HG02571 (cell line): ENCODE measurements at regions not wholly inside any gene's neighbourhood (a gene's known extent, or its start where the extent isn't known, plus 50 kb on each side); places are given as distances from the start of the nearest gene placed in this dataset.
"Not testable (repeated sequence)": the region's sequence is repeated elsewhere in the genome, so short reads cannot be mapped to it uniquely, and the experiment has no call there.

Experiments
- ATAC-seq: cut with Tn5 transposase; IDR thresholded peaks from one replicate; pipeline ENCODE4 v1.9.1; 2021; ENCODE audit warnings: mild to moderate bottlenecking, moderate library complexity; ENCODE audit not compliant: unreplicated experiment

DNA sequence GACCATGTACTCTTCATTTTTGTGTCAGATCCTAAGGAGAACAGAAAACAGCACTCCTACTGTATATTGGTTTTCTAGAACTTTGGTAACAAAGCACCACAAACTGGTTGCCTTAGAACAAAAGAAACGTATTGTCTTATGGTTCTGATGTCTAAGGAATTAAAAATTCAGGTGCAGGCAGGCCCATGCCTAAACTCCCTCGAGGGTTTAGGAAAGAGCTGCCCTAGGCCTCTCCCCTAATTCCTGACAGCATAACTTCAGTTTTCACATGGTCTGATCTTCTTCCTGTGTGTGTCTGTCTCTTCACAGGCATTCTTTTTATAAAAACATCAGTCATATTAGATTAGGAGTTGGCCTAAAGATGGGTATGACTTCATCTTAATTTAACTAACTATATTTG, 1093.6 kb downstream of the TECRL start:
- no peak for ATAC-seq

- ATAC-seq, result no peak
Observed at GRCh38 chr4:63308697-63309096, 1100.6 kb downstream of the TECRL start.

- ATAC-seq, result no peak
Observed at GRCh38 chr4:63302792-63303191, 1106.5 kb downstream of the TECRL start.

DNA sequence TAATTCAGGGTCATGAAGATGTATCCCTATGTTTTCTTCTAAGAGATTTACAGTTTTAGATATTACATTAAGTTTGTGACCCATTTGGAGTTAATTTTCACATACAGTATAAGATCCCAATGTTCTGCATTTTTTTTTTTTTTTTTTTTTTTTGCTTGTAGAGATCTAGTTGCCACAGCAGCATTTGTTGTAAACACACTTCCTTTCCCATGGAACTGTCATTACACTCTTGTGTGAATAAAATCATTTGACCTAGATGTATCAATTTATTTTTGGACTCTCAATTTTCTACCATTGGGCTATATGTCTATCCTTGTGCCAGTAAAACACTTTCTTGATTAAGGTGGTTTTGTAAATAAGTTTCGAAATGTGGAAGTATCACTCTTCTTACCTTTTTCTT, 1107.2 kb downstream of the TECRL start:
- no peak for ATAC-seq

DNA sequence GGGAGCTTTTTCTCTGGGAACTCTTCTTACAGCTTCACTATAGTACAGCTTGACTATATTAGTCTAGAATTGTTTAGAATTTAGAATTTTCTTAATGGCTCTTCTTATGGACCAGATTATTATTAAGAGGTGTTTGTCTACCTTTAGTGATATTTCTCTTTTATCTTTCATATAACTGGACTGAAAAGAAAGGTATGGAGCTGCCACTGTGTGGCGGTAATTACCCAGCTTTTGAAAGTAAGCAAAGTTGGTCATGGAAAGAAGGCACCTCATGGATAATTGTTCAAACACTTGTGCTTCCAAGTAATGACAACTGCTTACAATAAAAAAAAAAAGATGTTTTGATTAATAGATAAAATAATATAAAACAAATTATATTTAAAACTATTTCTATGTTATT, 1112.5 kb downstream of the TECRL start:
- ATAC-seq, result no peak

DNA sequence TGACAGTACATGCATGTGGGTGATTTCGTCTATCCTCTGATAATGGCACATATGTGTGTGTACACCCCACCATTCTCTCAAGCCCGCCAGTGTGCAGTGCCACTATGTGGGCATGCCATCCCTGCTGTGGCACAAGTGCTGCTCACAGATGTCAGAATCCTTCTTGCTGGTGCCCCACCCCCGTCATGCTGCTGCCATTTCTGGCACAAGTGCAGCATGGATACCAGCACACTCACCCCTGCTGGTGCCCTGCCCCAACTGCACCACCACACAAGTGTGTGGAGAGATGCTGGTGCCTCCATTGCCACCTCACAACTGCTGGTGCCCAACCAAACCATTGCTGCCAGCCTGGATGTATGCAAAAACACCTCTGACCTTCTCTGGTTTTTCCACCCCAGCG, 1133.8 kb downstream of the TECRL start:
- no peak for ATAC-seq

- ATAC-seq, result no peak
Observed at GRCh38 chr4:63269156-63269555, 1140.1 kb downstream of the TECRL start.

- no peak for ATAC-seq
Observed at GRCh38 chr4:63233671-63234070, 1175.6 kb downstream of the TECRL start.

DNA sequence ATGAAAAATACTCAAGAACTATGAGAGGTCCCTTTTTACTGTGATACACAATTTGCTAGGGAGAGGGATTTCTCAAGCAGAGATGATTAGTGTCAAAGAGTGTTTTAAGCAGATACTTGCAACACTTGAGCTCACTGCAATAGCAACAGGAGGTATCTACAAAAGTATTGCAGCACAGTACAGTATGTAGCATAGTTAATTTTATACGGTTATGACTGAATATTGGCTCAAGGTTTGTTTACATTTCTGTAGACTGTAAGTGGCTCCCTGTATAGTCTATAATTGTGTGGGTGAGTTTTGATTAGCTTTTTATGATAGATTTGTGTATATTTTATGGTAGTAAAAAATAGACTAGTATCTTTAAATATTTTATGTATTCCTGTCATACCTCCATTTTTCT, 1177.2 kb downstream of the TECRL start:
- no peak for ATAC-seq

- ATAC-seq, result no peak
Observed at GRCh38 chr4:63226229-63226628, 1183.0 kb downstream of the TECRL start.

GRCh38 chr4:63222466-63222865, 1186.8 kb downstream of the TECRL start:
- no peak for ATAC-seq

GRCh38 chr4:63221477-63221876, 1187.8 kb downstream of the TECRL start:
- no peak for ATAC-seq

DNA sequence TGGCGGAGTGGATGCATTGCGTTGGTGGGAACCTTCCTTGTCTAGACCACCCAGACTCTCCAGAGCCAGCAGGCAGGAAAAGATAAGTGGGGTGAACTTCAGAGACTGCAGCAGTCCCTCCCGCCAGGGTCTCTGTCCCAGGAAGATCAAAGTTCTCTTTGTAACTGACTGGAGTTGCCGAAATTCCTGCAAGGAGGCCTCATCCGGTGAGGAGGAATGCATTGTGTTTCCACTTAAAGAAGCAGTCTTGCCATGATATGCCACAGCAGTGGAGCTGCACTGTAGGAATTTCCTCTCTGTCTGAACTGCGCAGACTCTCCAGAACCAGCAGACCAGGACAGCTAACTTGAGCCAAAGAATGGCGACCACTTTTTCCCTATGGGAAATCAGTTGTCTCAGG, 1190.4 kb downstream of the TECRL start:
- ATAC-seq, result no peak

DNA sequence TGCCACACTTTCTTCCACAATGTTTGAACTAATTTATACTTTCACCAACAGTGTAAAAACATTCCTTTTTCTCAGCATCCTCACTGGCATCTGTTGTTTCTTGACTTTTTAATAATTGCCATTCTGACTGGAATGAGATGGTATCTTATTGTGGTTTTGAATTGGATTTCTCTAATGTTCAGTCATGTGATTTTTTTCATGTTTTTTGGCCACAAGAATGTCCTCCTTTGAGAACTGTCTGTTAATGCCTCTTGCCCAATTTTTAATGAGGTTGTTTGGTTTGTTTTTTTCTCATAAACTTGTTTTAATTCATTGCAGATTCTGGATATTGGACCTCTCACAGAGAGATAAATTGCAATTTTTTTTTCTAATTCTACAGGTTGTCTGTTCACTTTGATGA, 1195.2 kb downstream of the TECRL start:
- no peak for ATAC-seq

- ATAC-seq, result no peak
Observed at GRCh38 chr4:63211776-63212479, 1197.3 kb downstream of the TECRL start.

DNA sequence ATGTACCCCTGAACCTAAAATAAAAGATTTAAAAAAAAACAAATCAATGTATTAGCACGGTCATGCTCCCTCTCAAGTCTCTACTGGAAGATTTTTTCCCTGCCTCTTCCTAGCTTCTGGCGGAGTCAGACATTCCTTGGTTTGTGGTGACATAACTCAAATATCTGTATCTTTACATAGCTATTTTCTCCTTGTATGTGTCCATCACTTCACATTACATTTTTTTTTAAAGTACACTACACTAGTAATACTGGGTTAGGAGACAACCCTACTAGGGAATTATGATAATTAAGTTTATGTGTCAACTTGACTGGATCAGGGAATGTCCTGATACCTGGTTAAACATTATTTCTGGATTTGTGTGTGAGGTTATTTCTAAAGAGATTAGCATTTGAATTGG, 1197.9 kb downstream of the TECRL start:
- ATAC-seq, result no peak

DNA sequence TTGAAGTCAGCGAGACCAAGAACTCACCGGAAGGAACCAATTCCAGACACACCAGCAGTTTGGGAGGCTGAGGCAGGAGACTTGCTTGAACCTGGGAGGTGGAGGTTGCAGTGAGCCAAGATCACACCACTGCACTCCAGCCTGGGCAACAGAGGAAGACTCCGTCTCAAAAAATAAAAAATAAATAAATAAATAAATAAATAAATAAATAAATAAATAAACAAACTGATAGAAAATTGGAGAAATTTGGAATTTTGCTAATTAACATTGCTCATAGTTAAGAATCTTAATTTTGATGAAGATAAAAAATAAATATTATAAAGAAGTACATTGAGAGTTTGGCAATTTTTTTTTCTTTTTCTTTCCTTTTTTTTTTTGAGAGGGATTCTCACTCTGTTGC, 1216.2 kb downstream of the TECRL start:
- not testable (repeated sequence) for ATAC-seq

DNA sequence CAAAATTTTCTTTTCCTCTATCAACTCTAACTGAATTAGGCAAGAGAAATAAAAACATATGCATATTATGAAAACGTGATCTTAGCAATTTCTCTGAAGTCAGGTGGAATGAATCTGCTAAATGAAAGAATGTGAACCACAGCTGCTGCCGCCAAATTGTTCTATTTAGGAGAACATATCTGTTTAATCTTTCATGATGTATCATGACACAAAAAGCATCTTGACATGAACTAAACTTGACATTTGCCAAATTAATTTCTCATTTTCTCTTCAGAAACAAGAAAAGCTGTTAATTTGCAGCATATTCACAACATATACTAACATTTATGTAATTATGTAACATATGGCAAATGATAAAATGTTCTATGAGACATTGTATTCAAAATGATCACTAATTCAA, 1237.9 kb downstream of the TECRL start:
- ATAC-seq, result no peak

DNA sequence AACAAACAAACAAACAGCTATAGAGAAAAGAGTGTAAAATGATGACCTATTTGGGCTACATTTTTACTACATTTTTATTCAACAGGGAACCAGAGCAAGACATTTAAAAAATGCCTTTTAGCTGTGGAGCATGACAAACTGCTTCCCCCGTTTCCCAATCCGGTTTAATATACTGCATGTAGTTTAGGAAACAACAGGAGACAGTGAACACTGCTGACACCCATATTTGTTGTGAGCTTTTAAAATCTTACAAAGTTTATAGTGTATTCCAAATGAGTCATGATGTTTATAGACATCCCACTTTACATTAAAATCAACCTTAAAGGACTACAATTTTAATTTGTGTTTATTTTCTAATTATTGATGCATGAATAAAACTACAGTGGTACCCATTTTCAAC, 1238.3 kb downstream of the TECRL start:
- no peak for ATAC-seq

DNA sequence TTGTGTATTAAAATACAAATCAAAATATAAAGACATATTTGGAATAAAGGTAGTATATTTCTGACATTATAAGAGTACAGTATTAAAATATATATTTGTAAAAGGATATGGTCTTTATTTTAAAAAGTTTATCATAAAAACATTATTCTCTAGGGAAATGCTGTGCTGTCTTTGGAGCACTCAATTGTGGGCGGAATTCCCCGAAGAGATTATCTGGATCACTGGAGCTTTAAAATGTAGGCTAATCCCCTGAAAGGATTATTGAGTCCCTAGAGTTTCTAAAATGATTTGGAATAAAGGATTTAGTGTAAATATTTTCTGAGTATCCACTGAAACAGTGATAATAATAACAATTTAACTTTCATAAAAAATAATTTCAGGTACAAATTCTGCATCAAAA, 1239.4 kb downstream of the TECRL start:
- ATAC-seq, result no peak

GRCh38 chr4:63155561-63155960, 1253.7 kb downstream of the TECRL start:
- no peak for ATAC-seq

DNA sequence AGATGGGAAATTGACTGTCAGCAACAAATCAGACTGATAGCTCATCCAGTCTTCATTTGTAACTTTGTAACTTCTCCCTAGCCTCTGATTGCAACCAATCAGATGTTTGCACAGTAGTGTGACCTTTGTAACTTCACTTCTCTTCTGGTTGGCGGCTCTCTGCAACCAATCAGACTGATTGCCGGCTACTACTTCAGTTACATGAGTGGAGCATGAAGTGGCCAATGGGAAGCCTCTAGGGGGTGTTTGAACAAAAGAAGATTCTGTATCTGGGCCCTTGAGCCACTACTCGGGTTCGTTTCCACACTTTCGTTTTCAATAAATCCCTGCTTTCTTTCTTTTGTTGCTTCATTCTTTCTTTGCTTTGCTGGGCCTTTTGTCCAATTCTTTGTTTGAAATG, 1285.8 kb downstream of the TECRL start:
- no peak for ATAC-seq

- ATAC-seq, result no peak
Observed at GRCh38 chr4:63122955-63123354, 1286.3 kb downstream of the TECRL start.
